HEK293 (cell line): ENCODE measurements at regions not wholly inside any gene's neighbourhood (a gene's known extent, or its start where the extent isn't known, plus 50 kb on each side); places are given as distances from the start of the nearest gene placed in this dataset.
"Not testable (repeated sequence)": the region's sequence is repeated elsewhere in the genome, so short reads cannot be mapped to it uniquely, and the experiment has no call there.

Experiments used
- GLI4 ChIP-seq: fragments of 450-650 bp; formaldehyde crosslinking; IDR thresholded peaks from 2 replicates; pipeline ENCODE4 v1.5.1; 2016; ENCODE audit warnings: missing biosample characterization, missing genetic modification characterization
- KLF1 ChIP-seq: fragments of 450-650 bp; formaldehyde crosslinking; IDR thresholded peaks from 2 replicates; pipeline ENCODE4 v1.5.1; 2016; ENCODE audit warnings: missing biosample characterization, missing genetic modification characterization
- ZNF776 ChIP-seq: fragments of 450-650 bp; formaldehyde crosslinking; IDR thresholded peaks from 2 replicates; pipeline ENCODE4 v1.5.0; 2017; ENCODE audit warnings: missing biosample characterization, missing genetic modification characterization, borderline replicate concordance
- ZXDB ChIP-seq: fragments of 450-650 bp; formaldehyde crosslinking; IDR thresholded peaks from 2 replicates; pipeline ENCODE4 v1.5.1; 2016; ENCODE audit warnings: missing biosample characterization, missing genetic modification characterization
- TF ChIP-seq, protein P1 (sequence below): fragments of 450-650 bp; formaldehyde crosslinking; IDR thresholded peaks from 2 replicates; pipeline ENCODE4 v1.5.1; 2016; ENCODE audit warnings: missing biosample characterization, missing genetic modification characterization
- TF ChIP-seq, protein P2 (sequence below): fragments of 450-650 bp; IDR thresholded peaks from 2 replicates; pipeline ENCODE4 v1.5.1; 2018; ENCODE audit warnings: missing biosample characterization, missing genetic modification characterization
- TF ChIP-seq, protein P3 (sequence below): fragments of 450-650 bp; formaldehyde crosslinking; IDR thresholded peaks from 2 replicates; pipeline ENCODE4 v1.5.1; 2017; ENCODE audit warnings: missing biosample characterization, missing genetic modification characterization
- TF ChIP-seq, protein P4 (sequence below): fragments of 450-650 bp; formaldehyde crosslinking; IDR thresholded peaks from 2 replicates; pipeline ENCODE4 v1.5.1; 2017; ENCODE audit warnings: missing biosample characterization, missing genetic modification characterization

DNA sequence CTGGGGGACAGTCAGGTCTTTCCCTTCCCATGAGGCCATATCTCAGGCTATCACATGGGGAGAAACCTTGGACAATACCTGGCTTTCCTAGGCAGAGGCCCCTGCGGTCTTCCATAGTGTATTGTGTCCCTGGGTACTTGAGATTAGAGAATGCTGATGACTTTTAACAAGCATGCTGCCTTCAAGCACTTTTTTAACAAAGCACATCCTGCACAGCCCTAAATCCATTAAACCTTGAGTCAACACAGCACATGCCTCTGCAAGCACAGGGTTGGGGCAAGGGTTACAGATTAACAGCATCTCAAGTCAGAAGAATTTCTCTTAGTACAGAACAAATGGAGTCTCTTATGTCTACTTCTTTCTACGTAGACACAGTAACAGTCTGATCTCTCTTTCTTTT lies 545.2 kb upstream of the NR2F2 start:
- TF ChIP-seq, protein P1, sequence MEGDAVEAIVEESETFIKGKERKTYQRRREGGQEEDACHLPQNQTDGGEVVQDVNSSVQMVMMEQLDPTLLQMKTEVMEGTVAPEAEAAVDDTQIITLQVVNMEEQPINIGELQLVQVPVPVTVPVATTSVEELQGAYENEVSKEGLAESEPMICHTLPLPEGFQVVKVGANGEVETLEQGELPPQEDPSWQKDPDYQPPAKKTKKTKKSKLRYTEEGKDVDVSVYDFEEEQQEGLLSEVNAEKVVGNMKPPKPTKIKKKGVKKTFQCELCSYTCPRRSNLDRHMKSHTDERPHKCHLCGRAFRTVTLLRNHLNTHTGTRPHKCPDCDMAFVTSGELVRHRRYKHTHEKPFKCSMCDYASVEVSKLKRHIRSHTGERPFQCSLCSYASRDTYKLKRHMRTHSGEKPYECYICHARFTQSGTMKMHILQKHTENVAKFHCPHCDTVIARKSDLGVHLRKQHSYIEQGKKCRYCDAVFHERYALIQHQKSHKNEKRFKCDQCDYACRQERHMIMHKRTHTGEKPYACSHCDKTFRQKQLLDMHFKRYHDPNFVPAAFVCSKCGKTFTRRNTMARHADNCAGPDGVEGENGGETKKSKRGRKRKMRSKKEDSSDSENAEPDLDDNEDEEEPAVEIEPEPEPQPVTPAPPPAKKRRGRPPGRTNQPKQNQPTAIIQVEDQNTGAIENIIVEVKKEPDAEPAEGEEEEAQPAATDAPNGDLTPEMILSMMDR (tag by site-specific recombination), result not testable (repeated sequence)
- TF ChIP-seq GLI4 (tag by site-specific recombination); ZXDB; ZNF776 (tag by site-specific recombination); KLF1 (tag by site-specific recombination): not testable (repeated sequence)
- TF ChIP-seq, protein P2, sequence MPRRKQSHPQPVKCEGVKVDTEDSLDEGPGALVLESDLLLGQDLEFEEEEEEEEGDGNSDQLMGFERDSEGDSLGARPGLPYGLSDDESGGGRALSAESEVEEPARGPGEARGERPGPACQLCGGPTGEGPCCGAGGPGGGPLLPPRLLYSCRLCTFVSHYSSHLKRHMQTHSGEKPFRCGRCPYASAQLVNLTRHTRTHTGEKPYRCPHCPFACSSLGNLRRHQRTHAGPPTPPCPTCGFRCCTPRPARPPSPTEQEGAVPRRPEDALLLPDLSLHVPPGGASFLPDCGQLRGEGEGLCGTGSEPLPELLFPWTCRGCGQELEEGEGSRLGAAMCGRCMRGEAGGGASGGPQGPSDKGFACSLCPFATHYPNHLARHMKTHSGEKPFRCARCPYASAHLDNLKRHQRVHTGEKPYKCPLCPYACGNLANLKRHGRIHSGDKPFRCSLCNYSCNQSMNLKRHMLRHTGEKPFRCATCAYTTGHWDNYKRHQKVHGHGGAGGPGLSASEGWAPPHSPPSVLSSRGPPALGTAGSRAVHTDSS (tag by site-specific recombination), result not testable (repeated sequence)
- TF ChIP-seq, protein P3, sequence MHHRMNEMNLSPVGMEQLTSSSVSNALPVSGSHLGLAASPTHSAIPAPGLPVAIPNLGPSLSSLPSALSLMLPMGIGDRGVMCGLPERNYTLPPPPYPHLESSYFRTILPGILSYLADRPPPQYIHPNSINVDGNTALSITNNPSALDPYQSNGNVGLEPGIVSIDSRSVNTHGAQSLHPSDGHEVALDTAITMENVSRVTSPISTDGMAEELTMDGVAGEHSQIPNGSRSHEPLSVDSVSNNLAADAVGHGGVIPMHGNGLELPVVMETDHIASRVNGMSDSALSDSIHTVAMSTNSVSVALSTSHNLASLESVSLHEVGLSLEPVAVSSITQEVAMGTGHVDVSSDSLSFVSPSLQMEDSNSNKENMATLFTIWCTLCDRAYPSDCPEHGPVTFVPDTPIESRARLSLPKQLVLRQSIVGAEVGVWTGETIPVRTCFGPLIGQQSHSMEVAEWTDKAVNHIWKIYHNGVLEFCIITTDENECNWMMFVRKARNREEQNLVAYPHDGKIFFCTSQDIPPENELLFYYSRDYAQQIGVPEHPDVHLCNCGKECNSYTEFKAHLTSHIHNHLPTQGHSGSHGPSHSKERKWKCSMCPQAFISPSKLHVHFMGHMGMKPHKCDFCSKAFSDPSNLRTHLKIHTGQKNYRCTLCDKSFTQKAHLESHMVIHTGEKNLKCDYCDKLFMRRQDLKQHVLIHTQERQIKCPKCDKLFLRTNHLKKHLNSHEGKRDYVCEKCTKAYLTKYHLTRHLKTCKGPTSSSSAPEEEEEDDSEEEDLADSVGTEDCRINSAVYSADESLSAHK (tag by site-specific recombination), result not testable (repeated sequence)
- TF ChIP-seq, protein P4, sequence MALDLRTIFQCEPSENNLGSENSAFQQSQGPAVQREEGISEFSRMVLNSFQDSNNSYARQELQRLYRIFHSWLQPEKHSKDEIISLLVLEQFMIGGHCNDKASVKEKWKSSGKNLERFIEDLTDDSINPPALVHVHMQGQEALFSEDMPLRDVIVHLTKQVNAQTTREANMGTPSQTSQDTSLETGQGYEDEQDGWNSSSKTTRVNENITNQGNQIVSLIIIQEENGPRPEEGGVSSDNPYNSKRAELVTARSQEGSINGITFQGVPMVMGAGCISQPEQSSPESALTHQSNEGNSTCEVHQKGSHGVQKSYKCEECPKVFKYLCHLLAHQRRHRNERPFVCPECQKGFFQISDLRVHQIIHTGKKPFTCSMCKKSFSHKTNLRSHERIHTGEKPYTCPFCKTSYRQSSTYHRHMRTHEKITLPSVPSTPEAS (tag by site-specific recombination), result not testable (repeated sequence)
